Activated T-cell treated with anti-CD3 and anti-CD28 coated beads, Interleukin-2, amount 50 U/mL, for 4 hours (primary cell): ENCODE measurements at regions not wholly inside any gene's neighbourhood (a gene's known extent, or its start where the extent isn't known, plus 50 kb on each side); places are given as distances from the start of the nearest gene placed in this dataset.
"Not testable (repeated sequence)": the region's sequence is repeated elsewhere in the genome, so short reads cannot be mapped to it uniquely, and the experiment has no call there.

Experiments used
- ATAC-seq, 2 donors: fragments of 200-7000 bp; cut with Tn5 transposase; one replicate each; pipeline ENCODE4 v1.10.0; 2021
- DNase-seq: peaks from one replicate; pipeline ENCODE4 v3.0.0-alpha.2; 2020
- H3K27me3 Mint-ChIP-seq: one replicate; pipeline ENCODE4 v1.8.0; 2021; ENCODE audit warnings: low read depth, mixed read lengths
- H3K36me3 Mint-ChIP-seq: one replicate; pipeline ENCODE4 v1.8.0; 2022; ENCODE audit warnings: mixed read lengths; ENCODE audit not compliant: insufficient read depth
- H3K4me1 Mint-ChIP-seq: one replicate; pipeline ENCODE4 v1.8.0; 2021; ENCODE audit warnings: low read depth, mixed read lengths
- H3K4me3 Mint-ChIP-seq: one replicate; pipeline ENCODE4 v1.8.0; 2021; ENCODE audit warnings: mild to moderate bottlenecking, moderate library complexity, mixed read lengths
- H3K9me3 Mint-ChIP-seq: one replicate; pipeline ENCODE4 v1.8.0; 2021; ENCODE audit warnings: mixed read lengths

- no peak overlapping the region for H3K4me3 Mint-ChIP-seq
- H3K9me3 Mint-ChIP-seq: peaks cover 5% of the 10 kb centered on the region
- DNase-seq: no peak
- H3K4me1 Mint-ChIP-seq: no peaks in the 10 kb centered on the region
- no peaks in the 10 kb centered on the region for H3K27me3 Mint-ChIP-seq
- H3K36me3 Mint-ChIP-seq: no peaks in the 10 kb centered on the region
- ATAC-seq: no peak
Observed at GRCh38 chrX:137929951-137930350, 364.0 kb downstream of the ZIC3 start.

DNA sequence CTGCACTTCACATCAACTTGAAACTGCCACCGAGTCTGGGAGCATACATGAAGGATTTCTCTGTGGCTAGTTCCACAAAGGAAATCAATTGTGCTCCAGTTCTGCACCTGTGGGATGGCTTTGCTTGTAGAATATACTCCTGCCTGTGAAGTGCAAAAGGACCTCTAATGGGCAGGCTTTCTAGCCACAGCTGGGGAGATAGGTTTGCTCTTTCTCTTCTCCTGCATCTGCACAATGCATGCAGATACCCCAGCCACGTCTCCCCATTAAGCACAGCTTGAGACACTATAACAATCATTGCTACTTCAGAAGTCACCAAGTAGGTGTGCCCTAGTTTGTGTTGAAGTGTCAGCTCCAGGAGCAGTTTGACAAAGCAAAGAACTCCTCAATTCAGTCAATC, 364.6 kb downstream of the ZIC3 start:
- no peak for DNase-seq
- Mint-ChIP-seq H3K27me3 (no peaks in the 10 kb centered on the region), H3K4me3 (no peak overlapping the region), H3K36me3 (no peaks in the 10 kb centered on the region), H3K9me3 (peaks cover 5% of the 10 kb centered on the region), H3K4me1 (no peaks in the 10 kb centered on the region)
- ATAC-seq: no peak

DNA sequence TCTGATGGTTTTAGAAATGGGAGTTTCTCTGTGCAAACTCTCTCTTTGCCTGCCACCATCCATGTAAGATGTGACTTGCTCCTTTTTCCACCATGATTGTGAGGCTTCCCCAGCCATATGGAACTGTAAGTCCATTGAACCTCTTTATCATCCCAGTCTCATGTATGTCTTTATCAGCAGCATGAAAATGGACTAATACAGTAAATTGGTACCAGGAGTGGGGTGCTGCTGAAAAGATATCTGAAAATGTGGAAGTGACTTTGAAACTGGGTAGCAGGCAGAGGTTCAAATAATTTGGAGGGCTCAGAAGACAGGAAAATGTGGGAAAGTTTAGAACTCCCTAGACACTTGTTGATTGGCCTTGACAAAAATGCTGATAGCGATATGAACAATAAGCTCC, 368.3 kb downstream of the ZIC3 start:
- not testable (repeated sequence) for H3K4me3 Mint-ChIP-seq, H3K9me3 Mint-ChIP-seq, H3K27me3 Mint-ChIP-seq, H3K36me3 Mint-ChIP-seq, ATAC-seq, H3K4me1 Mint-ChIP-seq, DNase-seq

DNA sequence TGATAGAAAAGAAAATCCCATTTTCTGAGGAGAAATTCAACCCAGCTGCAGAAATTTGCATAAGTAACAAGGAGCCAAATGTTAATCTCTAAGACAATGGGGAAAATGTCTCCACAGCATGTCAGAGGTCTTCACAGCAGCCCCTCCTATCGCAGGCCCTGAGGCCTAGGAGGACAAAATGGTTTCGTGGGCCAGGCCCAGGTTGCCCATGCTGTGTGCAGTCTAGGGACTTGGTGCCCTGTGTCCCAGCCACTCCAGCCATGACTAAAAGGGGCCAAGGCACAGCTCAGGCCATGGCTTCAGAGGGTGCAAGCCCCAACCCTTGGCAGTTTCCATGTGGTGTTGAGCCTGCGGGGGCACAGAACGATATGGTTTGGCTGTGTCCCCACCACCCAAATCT, 369.0 kb downstream of the ZIC3 start:
- not testable (repeated sequence) for DNase-seq, H3K36me3 Mint-ChIP-seq, H3K9me3 Mint-ChIP-seq, H3K4me3 Mint-ChIP-seq, H3K4me1 Mint-ChIP-seq, ATAC-seq, H3K27me3 Mint-ChIP-seq

- H3K4me1 Mint-ChIP-seq: no peaks in the 10 kb centered on the region
- H3K27me3 Mint-ChIP-seq: no peaks in the 10 kb centered on the region
- no peaks in the 10 kb centered on the region for H3K36me3 Mint-ChIP-seq
- no peaks in the 10 kb centered on the region for H3K9me3 Mint-ChIP-seq
- DNase-seq: no peak
- no peak overlapping the region for H3K4me3 Mint-ChIP-seq
- ATAC-seq: no peak
Observed at GRCh38 chrX:137945470-137945869, 379.5 kb downstream of the ZIC3 start.

- Mint-ChIP-seq H3K36me3 (no peaks in the 10 kb centered on the region), H3K4me1 (no peaks in the 10 kb centered on the region), H3K27me3 (no peaks in the 10 kb centered on the region), H3K9me3 (peaks cover 5% of the 10 kb centered on the region), H3K4me3 (no peak overlapping the region)
- no peak for ATAC-seq
- no peak for DNase-seq
Observed at GRCh38 chrX:137969191-137969590, 403.3 kb downstream of the ZIC3 start.

DNA sequence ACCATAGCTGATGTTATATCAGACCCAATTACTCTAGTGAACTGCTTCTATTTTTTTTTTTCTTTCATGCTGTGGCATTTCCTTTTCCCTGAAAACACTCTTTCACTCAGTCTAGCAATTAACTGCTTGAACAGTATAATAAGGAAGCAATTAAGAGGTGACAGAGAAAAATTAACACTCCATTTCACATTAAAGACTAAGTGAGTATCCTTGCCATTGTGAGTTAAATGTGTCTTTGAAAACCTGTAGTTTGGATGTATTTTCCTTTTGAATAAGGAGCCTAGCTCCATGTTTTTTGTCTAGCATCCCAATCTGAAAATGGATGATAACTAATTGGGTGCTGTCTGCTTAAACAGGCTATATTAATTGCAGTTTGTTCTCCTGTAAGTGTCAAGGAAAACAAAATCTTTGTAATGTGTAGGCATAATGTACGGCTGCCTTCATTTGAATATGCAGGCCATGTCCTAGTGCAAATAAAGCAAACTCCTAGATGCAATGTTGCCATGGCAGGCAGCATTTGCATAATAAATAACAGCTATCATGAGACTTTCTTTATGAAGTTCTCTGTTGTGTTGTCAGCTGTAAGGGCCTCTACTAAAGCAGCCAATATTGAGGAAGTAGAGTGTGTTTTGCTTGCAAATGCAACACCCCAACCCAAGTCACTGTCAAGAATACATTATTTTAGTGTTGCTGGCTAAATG, 416.7 kb downstream of the ZIC3 start:
- Mint-ChIP-seq H3K4me3 (no peak overlapping the region), H3K27me3 (no peaks in the 10 kb centered on the region), H3K4me1 (no peaks in the 10 kb centered on the region), H3K36me3 (no peaks in the 10 kb centered on the region), H3K9me3 (no peaks in the 10 kb centered on the region)
- ATAC-seq: no peak
- DNase-seq: no peak

GRCh38 chrX:137988470-137988869, 422.5 kb downstream of the ZIC3 start:
- no peak for DNase-seq
- Mint-ChIP-seq H3K4me1 (no peaks in the 10 kb centered on the region), H3K9me3 (no peaks in the 10 kb centered on the region), H3K27me3 (no peaks in the 10 kb centered on the region), H3K36me3 (no peaks in the 10 kb centered on the region), H3K4me3 (no peak overlapping the region)
- no peak for ATAC-seq

DNA sequence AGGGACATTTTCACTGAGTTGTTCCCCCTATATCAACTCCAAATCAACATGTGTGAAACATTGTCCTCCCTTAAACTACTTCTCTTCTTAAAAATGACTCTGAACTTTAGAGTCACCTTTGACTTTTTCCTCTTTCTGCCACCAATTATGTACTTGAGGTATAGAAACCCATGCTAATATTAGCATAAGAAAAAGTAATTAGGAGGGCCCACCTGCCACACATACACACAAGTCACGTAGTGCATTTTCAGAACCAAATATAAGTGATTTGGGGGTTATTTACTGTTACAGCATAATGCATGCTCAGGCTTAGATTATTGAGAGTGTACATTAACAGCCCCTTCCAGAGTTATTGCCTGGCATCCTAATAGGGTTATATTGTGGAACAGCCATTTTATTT, 432.7 kb downstream of the ZIC3 start:
- Mint-ChIP-seq H3K4me3 (no peak overlapping the region), H3K9me3 (no peaks in the 10 kb centered on the region), H3K4me1 (no peaks in the 10 kb centered on the region), H3K27me3 (no peaks in the 10 kb centered on the region), H3K36me3 (no peaks in the 10 kb centered on the region)
- no peak for ATAC-seq
- no peak for DNase-seq

GRCh38 chrX:137999071-137999470, 433.1 kb downstream of the ZIC3 start:
- Mint-ChIP-seq H3K9me3 (no peaks in the 10 kb centered on the region), H3K4me3 (no peak overlapping the region), H3K27me3 (no peaks in the 10 kb centered on the region), H3K36me3 (no peaks in the 10 kb centered on the region), H3K4me1 (no peaks in the 10 kb centered on the region)
- ATAC-seq (no peak), DNase-seq (no peak)

DNA sequence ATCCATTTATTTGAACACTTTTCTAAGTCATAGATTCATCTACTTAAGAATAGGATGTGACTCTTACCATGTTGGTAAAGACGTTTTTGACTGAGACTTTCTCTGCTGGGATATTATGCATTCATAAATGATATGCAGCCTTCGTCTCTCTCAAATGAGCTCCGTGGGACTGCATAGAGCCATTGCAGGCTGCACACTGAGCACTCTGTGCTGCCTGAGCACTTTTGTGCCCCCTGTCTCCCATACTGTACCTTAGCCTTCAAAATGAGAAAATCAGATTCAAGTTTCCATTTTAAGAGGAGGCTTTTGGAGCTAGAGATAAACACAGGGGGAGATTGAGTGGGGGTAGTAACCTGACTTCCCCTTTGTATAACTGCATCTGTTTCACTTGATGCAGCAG, 433.6 kb downstream of the ZIC3 start:
- no peaks in the 10 kb centered on the region for H3K36me3 Mint-ChIP-seq
- DNase-seq: no peak
- no peaks in the 10 kb centered on the region for H3K9me3 Mint-ChIP-seq
- no peak for ATAC-seq
- no peak overlapping the region for H3K4me3 Mint-ChIP-seq
- no peaks in the 10 kb centered on the region for H3K27me3 Mint-ChIP-seq
- H3K4me1 Mint-ChIP-seq: no peaks in the 10 kb centered on the region

DNA sequence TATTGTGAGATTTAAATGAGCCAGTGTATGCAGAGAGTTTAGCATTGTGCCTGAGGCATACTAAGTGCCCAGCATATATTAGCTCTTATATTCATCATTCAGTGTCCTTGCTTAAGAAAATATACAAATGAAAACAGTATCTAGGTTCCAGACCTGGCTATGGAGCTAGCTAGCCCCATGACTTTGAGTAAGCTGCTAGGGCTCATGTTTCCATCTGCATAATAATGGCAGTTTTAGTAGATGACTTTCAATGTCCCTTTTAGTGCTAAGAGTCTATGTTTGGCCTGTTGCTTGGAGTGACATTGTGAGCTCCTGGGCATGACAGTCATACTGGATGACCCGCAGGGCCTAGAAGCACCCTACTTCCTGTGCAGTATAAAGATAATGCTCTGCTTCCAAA, 435.3 kb downstream of the ZIC3 start:
- Mint-ChIP-seq H3K27me3 (no peaks in the 10 kb centered on the region), H3K4me3 (no peak overlapping the region), H3K9me3 (no peaks in the 10 kb centered on the region), H3K36me3 (no peaks in the 10 kb centered on the region), H3K4me1 (no peaks in the 10 kb centered on the region)
- DNase-seq (no peak), ATAC-seq (no peak)

DNA sequence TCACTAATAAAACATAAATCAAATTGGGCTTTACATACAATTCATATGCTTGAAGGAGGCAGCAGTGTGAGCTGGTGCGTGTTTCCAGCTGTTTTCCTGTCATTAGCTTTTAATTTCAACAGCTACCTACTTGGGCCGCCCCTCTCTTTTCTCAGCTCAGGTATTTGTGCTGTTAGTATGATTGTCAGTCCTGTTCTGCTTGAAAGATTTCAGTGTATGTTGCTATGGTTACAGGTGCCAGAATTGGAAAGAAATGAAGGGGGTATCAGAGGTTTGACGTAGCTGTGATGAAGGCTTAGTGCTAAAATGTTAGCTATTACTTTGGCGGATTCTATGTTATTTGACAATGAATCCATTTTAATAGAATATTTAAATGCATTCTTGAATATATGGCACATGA, 440.3 kb downstream of the ZIC3 start:
- no peak for DNase-seq
- ATAC-seq: no peak
- no peaks in the 10 kb centered on the region for H3K9me3 Mint-ChIP-seq
- no peaks in the 10 kb centered on the region for H3K36me3 Mint-ChIP-seq
- H3K4me3 Mint-ChIP-seq: no peak overlapping the region
- H3K4me1 Mint-ChIP-seq: no peaks in the 10 kb centered on the region
- H3K27me3 Mint-ChIP-seq: no peaks in the 10 kb centered on the region

DNA sequence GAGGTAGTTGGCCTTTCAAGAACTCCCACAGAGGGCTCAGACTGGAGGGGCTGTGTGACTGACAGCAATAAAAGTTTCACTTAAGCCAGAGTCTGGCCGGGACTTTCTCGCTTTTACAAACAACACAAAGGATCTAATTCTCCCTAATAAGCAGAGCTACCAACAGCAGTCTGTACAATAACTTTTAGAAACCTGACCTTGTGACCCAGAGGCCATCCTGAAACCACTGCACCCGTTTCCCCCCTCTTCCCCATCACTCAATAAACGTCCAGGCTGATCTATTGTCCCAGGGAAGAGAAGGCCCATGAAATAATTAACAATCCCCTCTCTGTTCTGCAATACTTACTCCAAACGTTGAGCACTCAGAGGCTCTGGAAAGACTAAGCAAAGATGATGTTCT, 442.4 kb downstream of the ZIC3 start:
- ATAC-seq (no peak), DNase-seq (no peak)
- no peaks in the 10 kb centered on the region for H3K4me1 Mint-ChIP-seq
- H3K9me3 Mint-ChIP-seq: no peaks in the 10 kb centered on the region
- no peaks in the 10 kb centered on the region for H3K27me3 Mint-ChIP-seq
- no peaks in the 10 kb centered on the region for H3K36me3 Mint-ChIP-seq
- no peak overlapping the region for H3K4me3 Mint-ChIP-seq

- no peak for ATAC-seq
- no peak for DNase-seq
- no peaks in the 10 kb centered on the region for H3K36me3 Mint-ChIP-seq
- H3K27me3 Mint-ChIP-seq: no peaks in the 10 kb centered on the region
- H3K4me3 Mint-ChIP-seq: no peak overlapping the region
- H3K4me1 Mint-ChIP-seq: no peaks in the 10 kb centered on the region
- no peaks in the 10 kb centered on the region for H3K9me3 Mint-ChIP-seq
Observed at GRCh38 chrX:138011468-138011867, 445.5 kb downstream of the ZIC3 start.

DNA sequence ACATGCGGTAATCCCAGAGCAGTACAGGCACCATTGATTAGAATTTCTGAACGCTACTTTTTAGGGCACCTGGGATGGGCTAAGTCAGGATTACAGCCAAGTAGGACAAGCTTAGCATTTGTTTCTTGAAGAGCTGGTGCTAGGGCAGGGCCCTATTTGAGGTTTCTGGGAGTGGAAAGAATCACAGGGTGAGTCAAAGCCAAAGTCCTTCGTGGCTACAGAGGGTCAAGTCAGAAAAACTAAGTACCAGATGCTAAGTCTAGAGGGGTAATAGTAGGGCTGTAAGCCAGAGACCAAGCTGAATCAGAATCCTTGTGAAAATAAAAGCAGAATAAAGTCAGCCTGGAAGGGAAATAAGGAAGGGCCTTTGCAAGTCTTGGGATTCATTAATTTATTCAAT, 448.6 kb downstream of the ZIC3 start:
- no peaks in the 10 kb centered on the region for H3K9me3 Mint-ChIP-seq
- H3K4me1 Mint-ChIP-seq: no peaks in the 10 kb centered on the region
- no peaks in the 10 kb centered on the region for H3K27me3 Mint-ChIP-seq
- no peak overlapping the region for H3K4me3 Mint-ChIP-seq
- no peak for ATAC-seq
- no peaks in the 10 kb centered on the region for H3K36me3 Mint-ChIP-seq
- DNase-seq: no peak
